Breast epithelium (tissue), 3 donors: ENCODE measurements at regions not wholly inside any gene's neighbourhood (a gene's known extent, or its start where the extent isn't known, plus 50 kb on each side); places are given as distances from the start of the nearest gene placed in this dataset.

Source experiments
- POLR2A ChIP-seq: fragments of 450-650 bp; IDR thresholded peaks from one replicate; pipeline ENCODE4 v1.6.1; 2016; ENCODE audit warnings: antibody characterized with exemption, mild to moderate bottlenecking, moderate library complexity
- POLR2AphosphoS5 ChIP-seq, 3 donors: sonication (generic); formaldehyde crosslinking; IDR thresholded peaks; one replicate each; pipeline ENCODE4 v1.6.1; 2017; ENCODE audit warnings: antibody characterized with exemption in 3 of 3
- TF ChIP-seq, protein P1 (sequence below), 3 donors: fragments of 450-650 bp; IDR thresholded peaks; one replicate each; pipeline ENCODE4 v1.5.1; 2016 to 2017; ENCODE audit warnings: antibody characterized with exemption in 3 of 3, mild to moderate bottlenecking in 3 of 3, moderate library complexity in 3 of 3

GRCh38 chr14:101498526-101498860, 62.8 kb upstream of the DIO3 start:
- TF ChIP-seq, protein P1, sequence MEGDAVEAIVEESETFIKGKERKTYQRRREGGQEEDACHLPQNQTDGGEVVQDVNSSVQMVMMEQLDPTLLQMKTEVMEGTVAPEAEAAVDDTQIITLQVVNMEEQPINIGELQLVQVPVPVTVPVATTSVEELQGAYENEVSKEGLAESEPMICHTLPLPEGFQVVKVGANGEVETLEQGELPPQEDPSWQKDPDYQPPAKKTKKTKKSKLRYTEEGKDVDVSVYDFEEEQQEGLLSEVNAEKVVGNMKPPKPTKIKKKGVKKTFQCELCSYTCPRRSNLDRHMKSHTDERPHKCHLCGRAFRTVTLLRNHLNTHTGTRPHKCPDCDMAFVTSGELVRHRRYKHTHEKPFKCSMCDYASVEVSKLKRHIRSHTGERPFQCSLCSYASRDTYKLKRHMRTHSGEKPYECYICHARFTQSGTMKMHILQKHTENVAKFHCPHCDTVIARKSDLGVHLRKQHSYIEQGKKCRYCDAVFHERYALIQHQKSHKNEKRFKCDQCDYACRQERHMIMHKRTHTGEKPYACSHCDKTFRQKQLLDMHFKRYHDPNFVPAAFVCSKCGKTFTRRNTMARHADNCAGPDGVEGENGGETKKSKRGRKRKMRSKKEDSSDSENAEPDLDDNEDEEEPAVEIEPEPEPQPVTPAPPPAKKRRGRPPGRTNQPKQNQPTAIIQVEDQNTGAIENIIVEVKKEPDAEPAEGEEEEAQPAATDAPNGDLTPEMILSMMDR (IDR thresholded peaks at IDR 0.05), result no peak
- no peak for TF ChIP-seq POLR2A
- no peak for TF ChIP-seq POLR2AphosphoS5 (IDR thresholded peaks at IDR 0.05)
